SHP77 (cell line): ENCODE measurements at regions not wholly inside any gene's neighbourhood (a gene's known extent, or its start where the extent isn't known, plus 50 kb on each side); places are given as distances from the start of the nearest gene placed in this dataset.
"Not testable (repeated sequence)": the region's sequence is repeated elsewhere in the genome, so short reads cannot be mapped to it uniquely, and the experiment has no call there.

Experiments
- DNase-seq, 2 experiments: peaks; one replicate each; lab custom pipeline; 2025; lab: John Stamatoyannopoulos, UW

DNA sequence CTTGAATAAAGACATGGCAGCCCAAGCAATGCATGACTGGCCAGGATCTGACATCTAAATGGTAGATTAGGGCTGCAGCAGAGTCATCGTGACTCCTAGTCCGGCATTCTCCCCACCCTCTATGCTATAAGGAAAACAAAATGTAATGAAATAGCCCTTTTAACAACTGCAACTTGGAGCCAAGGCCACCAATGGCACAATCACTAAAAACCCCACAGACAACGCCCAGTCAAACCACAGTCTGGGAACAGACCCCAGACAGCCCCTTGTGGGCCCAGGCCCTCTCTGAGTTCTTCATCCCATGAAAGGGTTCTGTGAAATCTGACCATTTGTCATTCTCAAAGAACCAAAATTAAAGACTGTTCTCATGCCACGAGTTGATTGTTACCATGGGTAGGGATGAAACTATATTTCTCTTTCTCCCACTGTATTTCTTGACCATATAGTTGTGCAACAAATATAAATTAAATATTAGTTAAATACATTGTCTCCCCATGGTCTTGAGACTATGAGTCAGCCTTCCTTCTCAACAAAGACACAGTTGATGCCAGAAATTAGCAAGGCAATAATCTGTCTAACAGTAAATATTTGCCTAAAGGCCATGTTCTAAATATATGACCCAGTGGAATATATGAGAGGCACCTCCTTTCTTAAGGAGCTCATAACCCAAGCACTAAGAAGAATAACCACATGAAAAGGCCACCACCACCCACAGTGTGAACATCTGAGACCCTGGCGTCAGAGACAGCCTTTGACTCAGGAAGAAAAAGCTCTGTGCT is 85.6 kb upstream of the SSTR4 start:
- no peak for DNase-seq

DNA sequence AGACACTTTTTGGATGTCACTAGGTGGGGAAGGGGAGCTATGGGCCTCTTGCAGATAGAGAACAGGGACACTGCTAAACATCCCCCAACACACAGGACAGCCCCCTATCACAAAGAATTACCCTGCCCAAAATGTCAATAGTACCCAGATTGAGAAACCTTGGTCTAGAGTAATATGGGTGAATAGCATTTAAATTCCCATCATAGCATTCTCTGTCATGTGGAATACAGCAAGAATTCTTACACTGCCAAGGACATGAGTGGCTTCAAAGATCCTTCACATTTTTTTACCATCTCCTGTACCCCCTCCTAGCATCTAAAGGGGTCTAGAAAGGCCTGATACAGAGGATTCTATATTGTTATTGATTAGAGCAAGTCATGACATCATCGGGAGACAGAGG is 83.1 kb upstream of the SSTR4 start:
- DNase-seq, result no peak

DNA sequence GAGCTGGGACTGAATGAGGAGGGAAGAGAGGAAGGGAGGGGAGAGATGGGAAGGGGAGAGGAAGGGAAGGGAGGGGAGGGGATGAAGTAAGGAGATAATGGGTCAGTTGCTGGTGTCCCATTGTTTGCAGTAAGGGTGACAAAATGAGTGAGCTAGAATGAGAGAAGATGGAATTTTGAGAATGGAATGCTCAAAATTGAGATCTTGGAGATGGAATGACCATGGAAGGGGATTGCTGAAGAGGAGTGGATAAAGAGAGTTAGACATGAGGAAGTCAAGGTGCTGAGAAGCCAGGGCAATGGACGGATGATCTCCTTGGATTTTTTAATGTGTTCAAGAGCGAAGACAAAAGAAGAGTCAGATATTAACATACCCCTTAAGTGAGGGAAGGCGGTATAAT is 80.5 kb upstream of the SSTR4 start:
- no peak for DNase-seq

DNA sequence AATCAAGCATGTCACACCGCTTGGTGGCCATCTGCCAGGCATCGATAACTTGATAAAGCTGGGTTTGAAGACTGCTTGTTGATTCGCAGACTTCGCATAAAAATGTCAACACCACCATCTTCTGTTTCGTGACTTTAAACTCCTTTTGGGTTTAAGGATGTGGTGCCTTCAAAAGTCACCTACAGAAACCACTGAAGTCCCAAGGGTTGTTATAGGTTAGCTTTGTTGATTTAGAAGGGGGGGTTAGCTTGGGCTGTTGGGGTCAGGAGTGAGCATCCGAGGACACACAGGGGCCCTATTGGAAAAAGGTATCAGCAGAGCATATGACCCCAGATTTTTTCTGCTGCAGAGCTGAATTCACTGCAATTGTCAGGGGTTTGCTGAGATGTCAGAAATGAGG is 76.7 kb upstream of the SSTR4 start:
- DNase-seq, result no peak

DNA sequence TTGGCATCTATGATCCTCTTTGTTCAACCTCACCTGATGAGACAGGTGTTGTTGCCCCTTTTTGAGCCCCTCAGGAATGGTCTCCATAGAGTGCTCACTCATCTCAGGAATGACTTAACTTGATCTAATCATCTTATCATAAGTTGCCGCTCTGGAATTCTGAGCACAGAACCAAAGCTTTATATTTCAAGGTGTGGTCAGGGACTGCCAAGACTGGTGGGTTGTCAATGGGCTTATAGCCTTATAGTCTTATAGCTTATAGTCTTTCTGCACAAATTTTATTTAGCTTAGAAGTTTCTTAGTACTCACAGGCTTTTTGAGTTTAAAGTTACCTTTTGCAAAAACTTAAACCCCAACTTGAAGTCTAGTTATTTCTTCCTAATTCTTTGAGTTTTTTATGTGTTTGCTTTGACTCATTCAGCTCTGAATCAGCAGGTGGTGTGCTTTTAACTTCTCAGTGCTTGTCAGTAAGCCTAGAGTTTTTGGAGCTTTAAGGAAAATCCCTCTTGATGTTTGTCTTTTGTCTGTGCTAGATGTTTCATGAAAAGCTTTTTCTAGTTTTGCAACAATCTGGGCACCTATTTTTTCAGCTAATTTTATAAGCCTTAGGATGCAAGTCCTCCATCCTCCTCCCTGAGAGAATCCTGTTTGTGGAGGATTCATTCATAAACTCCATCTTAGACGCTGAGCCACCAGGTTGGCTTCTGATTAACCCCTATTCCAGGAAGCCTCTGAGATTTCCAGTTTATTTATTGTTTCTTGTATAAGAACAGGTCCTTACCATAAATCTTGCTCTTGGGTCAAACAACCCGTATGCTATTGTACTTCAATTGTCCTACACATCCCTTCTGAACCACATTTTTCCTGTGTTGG is 72.3 kb upstream of the SSTR4 start:
- DNase-seq, result no peak

DNA sequence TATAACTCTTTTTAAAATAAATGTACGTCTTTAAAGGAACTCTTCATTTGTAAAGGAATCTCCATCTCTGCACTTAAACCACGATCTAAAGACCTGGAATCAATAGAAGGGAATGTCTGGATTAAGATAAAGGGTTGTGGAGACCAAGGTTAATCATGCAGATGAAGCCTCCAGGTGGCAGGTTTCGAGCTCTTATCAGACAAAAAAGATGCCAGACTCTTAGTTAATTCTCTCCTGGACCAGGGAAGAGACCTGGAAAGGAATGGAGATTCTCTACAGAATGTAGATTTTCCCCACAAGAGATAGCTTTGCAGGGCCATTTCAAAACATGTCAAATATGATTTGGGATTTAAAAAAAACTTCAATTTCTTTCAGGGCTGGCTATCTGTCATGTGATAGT is 71.5 kb upstream of the SSTR4 start:
- DNase-seq, result no peak

DNA sequence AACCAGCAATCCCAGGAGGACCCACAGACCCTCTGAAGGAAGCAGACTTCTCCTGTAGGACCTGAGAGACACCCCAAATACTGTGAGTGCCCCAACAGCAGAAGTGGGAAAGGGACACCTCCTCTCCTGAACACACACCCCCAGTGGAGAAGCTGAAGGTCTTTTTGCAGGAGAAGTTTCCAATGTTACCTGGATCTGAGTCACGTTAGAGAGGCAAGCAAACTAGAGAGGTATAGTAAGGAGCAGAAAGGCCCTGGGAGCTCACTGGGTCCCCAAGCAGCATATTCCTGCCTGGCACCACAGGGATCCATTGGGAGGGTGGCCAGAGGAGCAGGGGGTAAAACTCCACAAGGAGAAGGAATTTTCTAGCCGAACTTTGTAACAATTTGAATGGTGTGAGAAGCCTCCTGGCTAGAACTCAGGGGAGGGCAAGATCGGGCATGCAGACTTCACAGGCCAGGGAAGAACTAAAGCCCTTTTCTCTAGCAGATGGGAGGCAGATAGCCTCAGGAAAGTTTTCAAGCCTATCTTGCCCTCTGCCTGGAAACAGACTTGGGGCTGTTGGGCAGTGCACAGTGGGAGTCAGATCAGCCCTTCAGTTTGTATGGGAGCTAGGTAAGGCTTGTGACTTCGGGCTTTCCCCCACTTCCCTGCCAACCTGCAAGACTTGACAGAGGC is 68.2 kb upstream of the SSTR4 start:
- DNase-seq, result no peak

DNA sequence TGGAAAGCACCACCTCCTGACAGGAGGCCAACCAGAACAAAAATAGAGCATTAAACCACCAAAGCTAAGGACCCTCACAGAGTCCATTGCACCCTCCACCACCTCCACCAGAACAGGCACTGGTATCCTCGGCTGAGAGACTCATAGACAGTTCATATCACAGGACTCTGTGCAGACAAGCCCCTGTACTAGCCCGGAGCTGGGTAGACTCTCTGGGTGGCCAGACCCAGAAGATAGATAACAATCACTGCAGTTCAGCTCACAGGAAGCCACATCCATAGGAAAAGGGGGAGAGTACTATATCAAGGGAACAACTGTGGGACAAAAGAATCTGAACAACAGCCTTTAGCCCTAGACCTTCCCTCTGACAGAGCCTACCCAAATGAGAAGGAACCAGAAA is 67.4 kb upstream of the SSTR4 start:
- DNase-seq, result not testable (repeated sequence)

DNA sequence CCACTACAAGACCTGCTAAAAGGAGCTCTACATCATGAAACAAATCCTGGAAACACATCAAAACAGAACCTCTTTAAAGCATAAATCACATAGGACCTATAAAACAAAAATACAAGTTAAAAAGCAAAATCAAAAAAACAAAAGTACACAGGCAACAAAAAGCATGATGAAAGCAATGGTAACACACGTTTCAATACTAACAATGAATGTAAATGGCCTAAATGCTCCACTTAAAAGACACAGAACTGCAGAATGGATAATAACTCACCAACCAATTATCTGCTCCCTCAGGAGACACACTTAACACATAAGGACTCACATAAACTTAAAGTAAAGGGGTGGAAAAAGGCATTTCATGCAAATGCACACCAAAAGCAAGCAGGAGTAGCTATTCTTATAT is 66.1 kb upstream of the SSTR4 start:
- not testable (repeated sequence) for DNase-seq

DNA sequence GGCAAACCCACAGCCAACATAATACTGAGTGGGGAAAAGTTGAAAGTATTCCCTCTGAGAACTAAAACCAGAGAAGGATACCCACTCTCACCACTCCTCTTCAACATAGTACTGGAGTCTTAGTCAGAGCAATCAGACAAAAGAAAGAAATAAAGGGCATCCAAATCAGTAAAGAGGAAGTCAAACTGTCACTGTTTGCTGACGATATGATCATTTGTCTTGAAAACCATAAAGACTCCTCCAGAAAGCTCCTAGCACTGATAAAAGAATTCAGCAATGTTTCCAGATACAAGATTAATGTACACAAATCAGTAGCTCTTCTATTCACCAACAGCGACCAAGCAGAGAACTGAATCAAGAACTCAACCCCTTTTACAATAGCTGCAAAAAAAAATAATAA is 64.0 kb upstream of the SSTR4 start:
- not testable (repeated sequence) for DNase-seq

DNA sequence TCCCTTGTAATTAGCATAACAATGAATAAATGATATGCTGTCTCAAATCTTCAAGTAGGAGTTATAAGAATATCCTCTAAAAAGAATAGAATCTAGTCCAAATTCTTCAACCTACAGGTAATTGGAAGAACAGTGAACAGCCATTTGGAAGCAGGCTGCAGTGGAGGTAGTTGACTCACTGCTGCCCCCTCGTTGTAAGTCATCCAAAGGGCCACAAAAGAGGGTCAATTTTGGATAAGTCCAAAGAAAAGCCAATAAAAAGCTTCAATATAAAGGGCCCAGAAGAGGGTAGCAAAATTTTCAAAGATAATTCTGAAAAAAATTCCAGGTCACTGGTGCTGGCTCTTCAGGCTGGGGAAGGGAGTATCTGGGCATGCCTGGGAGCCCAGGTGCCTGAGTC is 60.8 kb upstream of the SSTR4 start:
- peak in 1 of 2 experiments; percentile 10 for DNase-seq

DNA sequence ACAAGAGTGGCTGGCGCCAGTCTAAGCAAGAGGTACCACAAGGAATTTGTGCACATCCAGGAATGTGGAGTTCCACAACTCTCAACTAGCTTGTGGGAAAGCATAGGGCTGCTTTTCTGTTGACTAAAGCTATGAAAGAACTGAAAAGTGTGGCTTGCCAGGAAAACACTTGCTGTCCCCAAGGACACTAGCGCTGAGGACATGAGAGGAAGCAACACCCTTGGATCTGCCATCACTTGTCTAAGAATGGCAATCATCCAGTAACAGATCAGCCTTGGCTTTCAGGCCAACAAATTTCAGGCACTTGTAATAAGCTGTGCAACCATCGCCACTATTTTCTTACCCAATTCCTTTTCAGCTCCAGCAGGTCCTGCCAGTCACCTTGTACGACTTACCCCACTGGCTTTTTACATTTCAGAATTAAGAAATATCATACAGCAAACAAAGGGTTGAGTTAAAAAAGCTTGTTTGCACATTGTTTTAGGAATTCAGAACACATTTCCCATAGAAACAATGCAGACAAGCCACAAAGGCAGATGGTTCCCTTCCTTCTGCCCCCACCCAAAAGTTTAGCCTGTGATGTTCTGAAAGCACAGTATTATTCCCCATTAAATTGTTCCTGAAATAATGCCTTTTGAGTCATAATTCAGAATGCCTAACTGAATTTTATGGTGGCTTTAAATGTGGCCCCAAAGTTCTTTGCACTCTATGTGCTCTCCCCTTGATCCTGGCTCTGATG is 57.9 kb upstream of the SSTR4 start:
- no peak for DNase-seq

DNA sequence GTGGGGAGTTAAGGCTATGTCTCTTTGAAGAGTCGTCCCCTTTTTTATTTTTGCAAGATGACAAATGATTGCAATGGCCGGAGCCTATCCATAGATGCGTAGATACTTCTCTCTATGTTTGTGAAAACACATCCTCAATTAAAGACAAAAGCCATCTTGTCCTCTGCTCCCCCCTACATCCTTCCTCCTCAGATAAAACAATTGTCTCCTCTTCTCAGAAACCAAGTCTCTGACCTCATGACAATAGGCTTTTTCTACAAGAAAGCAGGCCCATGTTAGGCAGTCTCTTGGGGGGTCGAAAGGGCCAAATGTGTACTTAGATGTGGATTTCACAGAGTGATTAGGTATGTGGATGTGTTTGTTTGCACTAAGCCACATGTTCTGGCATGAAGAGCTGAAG is 51.1 kb upstream of the SSTR4 start:
- DNase-seq, result no peak

DNA sequence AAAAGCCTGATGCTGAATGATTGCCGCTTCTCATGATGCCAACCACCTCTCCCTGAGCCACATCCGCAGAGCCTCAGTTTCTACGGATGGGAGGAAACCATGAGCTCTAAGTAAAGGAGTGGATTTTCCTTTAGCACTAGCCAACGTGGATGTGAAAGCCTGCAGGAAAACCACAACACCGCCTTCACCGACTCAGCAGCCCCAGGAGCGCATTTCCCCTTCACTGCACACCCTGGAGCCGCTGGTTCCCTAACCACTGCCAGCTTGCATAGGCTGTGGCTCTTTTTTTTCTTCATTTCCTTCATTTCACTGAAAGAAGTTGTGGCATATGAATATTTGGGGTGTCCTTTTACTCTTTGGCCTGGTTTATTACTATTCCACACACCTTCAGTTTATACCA is 50.5 kb upstream of the SSTR4 start:
- DNase-seq, result no peak

DNA sequence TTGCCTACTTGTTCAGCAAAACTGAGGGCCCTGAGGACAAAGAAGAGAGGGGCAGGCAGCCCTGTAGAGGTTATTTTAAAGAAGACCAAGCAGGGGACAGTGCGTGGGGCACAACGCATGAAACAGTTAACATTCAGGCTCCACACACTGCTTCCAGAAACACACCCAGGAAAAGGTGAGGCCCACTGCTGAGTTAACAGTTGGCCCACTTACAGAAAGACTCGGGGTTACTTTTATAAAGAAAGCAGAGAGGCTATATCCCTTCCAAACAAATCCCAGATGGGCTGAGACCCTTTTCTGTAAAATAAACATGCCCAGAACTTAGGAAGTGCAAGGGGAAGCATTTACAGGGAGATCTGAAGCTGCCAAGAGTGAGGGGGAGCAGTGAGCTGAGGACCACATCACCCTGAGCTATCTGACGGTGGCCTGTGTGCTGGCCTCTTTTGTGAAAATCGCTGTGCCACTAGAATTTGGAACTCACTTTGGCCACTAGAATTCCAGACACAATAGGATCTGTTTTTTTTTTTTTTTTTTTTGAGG is 49.8 kb upstream of the SSTR4 start:
- no peak for DNase-seq
